ENCODE measurements at regions not wholly inside any gene's neighbourhood (a gene's known extent, or its start where the extent isn't known, plus 50 kb on each side); places are given as distances from the start of the nearest gene placed in this dataset.

DNA sequence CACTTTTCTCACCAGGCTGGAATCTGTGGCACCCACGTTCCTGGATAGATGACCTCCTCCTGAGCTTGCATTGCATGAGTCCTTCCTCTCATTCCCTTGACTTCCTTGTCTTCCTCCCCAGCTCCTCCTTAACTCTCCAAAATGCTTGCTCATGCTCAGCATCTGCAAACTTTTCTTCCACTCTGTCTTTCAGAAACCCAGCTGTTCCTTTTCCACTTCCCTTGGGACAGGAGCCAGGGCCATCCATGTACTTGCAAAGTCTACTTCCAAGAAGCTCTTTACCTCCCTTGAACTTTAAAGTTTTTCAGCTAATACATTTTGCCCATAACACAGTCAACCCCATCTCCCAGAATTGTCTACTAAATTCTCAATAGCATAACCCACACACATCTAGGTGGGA, 861.7 kb downstream of the QKI start:
- DNase-seq: no peak

DNA sequence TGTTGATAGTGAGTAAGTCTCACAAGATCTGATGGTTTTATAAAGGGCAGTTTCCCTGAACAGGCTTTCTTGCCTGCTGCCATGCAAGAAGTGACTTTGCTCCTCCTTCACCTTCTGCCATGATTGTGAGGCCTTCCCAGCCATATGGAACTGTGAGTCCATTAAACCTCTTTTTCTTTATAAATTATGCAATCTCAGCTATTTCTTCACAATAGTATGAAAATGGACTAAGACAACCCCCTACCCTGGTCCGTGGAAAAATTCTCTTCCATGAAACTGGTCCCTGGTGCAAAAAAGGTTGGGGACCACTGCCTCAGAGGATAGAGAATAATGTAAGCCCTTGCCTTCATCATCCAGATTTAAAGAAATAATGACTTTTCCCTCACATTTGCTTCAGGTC, 861.3 kb downstream of the QKI start:
- no peak for DNase-seq

DNA sequence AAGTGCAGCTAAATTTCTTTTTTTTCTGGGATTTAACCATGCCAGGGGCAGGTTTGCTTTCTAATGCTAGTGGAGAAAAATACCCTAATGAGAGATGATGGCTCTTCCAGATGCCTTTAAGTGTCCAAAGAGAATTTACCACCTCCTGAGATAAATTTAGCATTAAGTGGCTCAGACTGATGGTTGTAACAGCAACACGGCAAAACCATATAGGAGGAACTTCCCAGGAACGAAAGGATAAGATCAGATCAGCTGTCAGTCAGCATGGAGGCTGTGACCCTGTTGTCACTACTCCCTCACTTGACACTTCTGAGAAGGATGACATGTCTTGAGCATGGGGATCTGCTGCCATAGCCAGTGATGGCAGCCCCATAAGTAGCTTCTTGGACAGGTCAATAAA, 860.0 kb downstream of the QKI start:
- no peak for DNase-seq

- no peak for DNase-seq
Observed at GRCh38 chr6:164273491-164273890, 859.0 kb downstream of the QKI start.

DNA sequence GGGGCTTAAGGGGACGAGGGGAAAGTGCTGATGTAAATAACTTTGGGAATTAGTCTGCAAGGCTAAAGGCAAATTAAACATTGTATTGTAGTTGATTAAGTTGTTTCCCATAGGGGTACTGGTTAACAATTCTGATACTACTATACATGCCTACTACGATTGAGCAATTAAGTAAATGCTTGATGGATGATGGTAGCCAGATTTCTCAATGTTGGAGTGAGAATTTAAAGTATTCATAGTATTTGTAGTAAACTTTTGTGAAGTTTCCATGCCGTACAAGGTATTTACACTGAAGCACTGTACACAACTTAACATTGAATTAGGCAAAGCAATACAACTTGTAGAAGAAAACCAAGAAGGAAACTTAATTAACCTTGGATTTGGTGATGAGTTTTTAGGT, 852.3 kb downstream of the QKI start:
- DNase-seq: no peak

DNA sequence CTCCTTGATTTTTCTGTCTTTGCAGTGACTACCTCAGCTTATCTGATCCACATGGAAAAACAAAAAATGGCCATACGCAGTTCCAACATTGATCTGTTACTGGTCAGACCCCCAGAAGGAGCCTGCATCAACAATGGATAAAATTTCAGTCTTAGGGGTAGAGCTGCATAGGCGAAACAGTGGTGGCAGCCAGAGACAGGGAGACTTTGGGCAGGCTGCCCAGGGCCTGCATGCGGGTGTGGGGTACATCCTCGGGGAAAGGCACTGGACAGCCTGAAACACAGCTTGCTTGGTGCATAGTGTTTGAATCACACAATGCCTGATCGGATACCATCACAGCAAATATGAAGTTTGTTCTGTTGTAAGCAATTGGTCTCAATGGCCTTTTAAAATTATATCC, 847.8 kb downstream of the QKI start:
- no peak for DNase-seq

DNA sequence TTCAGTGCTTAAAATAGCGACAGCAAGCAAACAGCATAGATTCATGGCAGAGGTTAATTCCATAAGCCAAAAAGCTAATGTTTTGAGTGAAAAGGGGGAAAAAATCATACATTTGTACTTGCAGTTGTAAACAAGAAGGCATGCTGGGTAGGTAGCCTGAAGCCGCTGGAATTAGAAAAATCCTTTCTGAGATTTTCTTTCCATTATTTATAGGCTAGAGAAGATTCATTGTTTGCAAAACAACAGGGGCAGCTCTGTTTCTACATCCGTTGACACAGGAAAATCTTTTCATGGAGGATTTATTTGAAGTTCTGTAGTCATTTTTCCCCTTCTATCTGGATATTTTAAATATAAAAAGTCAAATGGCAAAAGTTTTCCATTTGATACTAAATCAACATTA, 843.9 kb downstream of the QKI start:
- no peak for DNase-seq

DNA sequence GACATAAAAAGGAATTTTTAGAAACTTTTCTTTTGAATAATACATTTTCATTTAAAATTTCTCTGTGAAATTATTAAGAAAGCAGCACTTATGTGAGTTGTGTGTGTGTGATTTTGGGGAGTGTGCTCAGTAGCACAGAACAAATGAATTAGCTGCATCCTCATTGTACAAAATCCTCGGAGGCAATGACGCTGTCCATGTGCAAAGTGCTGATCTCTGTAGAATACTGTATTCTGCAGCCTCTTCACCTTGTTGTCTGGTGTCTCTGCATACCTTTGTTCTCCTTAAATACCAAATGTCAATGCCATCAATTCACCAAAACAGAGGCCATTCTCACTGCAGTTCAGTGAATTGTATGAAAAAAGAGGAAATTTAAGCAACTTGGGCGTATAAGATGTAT, 838.4 kb downstream of the QKI start:
- DNase-seq: peak; percentile 9

GRCh38 chr6:164252291-164252690, 837.8 kb downstream of the QKI start:
- no peak for DNase-seq

- peak; percentile 75 for DNase-seq
Observed at GRCh38 chr6:164247106-164247505, 832.6 kb downstream of the QKI start.

DNA sequence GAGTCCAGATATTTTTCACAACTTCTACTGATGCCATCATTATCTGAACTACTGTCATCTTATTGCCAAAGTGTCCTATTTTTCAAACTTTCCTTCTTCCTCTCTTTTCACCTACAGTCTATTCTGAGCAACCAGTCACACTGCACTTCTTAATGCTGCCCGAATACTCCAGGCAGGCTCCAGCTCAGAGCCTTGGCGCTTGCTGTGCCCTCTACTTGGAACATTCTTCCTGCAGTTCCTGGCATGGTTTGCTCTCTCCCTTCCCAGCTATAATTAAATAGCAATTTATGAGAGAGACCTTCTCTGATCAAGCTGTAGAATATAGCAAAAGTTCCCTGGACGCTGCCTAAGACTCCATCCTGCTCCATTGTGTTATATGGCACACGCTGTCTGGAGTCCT, 831.6 kb downstream of the QKI start:
- DNase-seq: no peak

GRCh38 chr6:164243949-164244348, 829.4 kb downstream of the QKI start:
- DNase-seq: peak; percentile 3

GRCh38 chr6:164243012-164243610, 828.6 kb downstream of the QKI start:
- DNase-seq: no peak

- no peak for DNase-seq
Observed at GRCh38 chr6:164230804-164231203, 816.3 kb downstream of the QKI start.

GRCh38 chr6:164230259-164230658, 815.7 kb downstream of the QKI start:
- DNase-seq: no peak

DNA sequence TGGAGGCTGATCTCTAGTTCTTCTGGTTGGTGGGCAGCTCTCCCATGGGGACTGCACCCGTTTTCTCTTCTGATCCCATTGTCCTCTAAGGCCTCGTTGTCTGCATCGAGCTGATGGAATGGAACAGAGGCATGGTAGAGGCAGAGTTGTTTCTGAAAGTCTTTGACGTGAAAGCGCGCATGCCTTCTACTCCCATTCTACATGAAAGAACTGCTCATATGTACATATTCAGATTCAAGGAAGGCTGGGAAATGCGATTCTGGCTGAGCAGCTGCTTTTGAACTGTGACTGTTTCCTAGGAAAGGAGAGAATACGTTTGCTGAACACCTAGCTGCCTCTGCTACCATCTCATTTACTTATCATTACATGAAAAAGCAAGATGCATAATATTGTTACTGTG, 815.2 kb downstream of the QKI start:
- no peak for DNase-seq

GRCh38 chr6:164227952-164228522, 813.5 kb downstream of the QKI start:
- no peak for DNase-seq

- DNase-seq: no peak
Observed at GRCh38 chr6:164216839-164217238, 802.3 kb downstream of the QKI start.

DNA sequence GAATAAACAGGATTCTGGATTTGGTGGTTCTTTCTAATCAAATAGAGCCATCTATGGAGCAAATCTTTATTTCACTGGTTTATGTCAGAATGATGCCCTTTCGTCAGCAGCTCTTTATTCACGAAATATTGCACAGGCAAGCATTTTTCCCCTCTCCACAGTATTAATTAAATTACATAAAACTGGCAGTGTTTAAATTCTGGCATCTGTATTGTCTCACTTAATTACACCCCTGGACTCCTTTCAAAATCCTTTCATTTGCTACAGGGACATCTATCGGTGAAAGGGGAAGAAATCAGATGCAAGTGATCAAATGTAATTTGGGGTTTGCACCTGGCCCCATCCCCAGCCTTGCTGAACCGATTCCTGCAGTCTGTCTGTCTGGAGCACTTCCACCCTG, 801.9 kb downstream of the QKI start:
- DNase-seq: no peak

- DNase-seq: peak; percentile 4
Observed at GRCh38 chr6:164214066-164214465, 799.5 kb downstream of the QKI start.

DNA sequence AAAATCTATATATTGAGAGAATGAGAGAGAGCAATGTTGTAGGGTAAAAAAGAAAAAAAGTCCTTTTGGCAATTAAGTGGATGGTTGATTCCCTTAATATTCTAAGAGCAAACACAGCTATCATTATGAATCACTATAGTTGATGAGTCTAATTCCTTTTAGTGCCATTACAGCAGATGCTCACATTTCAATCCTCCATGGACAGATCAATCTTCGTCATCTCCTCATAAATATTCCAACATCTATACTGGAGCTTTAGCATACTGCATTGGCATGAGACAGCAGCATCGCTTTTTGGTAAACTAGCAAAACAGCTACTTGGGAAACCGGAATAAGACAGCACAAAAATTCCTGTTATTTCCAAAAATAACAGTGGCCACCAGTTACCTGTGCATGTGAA, 796.7 kb downstream of the QKI start:
- DNase-seq: no peak

GRCh38 chr6:164210783-164211182, 796.3 kb downstream of the QKI start:
- DNase-seq: no peak

GRCh38 chr6:164210323-164210722, 795.8 kb downstream of the QKI start:
- DNase-seq: no peak

DNA sequence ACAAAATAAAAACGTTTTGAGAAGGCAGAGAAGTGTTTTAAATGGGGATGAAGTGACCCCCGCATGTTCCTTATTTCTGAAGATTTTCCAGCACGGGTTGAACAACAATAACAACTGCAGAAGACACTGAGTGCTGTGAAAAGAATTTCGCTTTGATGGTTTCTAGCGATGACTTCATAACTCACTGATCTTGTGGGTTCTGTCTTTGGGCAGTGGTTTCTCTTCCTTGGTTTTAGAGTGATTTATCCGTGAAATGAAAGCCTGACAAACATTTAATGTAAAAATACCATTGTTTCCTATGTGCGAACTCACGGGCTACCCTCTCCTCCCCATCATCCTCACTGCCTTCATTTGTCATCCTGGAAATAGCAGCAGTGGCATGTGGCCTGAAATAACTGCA, 793.9 kb downstream of the QKI start:
- peak; percentile 11 for DNase-seq

DNA sequence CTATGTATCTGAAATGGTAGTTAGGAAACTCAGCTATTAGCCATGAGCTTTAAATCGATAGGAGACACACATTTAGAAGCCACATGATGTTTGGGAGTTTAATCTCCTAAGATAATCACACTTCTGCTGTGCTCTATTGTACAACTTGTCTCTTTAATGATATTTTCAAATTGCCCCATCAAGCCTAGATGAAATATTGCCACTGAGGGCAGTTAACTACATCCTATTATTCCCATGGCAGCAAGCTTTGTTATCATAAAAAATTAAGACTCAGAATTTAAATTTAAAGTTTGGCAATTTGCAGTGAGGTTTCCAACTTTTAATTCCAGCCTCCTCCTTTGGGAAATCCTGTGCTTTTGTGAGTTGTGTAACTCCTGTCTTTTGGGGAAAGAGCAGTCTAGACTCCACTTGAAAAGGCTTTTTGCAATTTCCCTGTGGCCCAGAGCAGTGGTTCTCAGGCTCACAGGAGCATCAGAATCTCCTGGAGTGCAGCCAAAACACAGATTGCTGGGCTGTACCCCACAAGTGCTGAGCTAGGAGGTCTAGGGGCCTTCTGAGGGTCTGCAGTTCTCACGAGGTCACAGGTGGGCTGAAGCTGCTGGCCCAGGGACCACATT, 792.4 kb downstream of the QKI start:
- no peak for DNase-seq

All from fibroblast of skin of right biceps (primary cell).